ENCODE measurements at regions not wholly inside any gene's neighbourhood (a gene's known extent, or its start where the extent isn't known, plus 50 kb on each side); places are given as distances from the start of the nearest gene placed in this dataset.

GRCh38 chr13:97145057-97145456, 77.1 kb upstream of the MBNL2 start:
- TF ChIP-seq CTCF (IDR thresholded peaks at IDR 0.05) (no peak), EZH2 (IDR thresholded peaks at IDR 0.05; ENCODE audit: borderline replicate concordance, insufficient read depth, low read depth, low read length, poor library complexity, severe bottlenecking) (no peak)

Data from B cell (primary cell).